AG08395 (cell line): ENCODE measurements at regions not wholly inside any gene's neighbourhood (a gene's known extent, or its start where the extent isn't known, plus 50 kb on each side); places are given as distances from the start of the nearest gene placed in this dataset.

Experiments used
- DNase-seq: peaks from one replicate; pipeline ENCODE4 v3.0.0; 2012; ENCODE audit warnings: mixed read lengths, low spot score

DNA sequence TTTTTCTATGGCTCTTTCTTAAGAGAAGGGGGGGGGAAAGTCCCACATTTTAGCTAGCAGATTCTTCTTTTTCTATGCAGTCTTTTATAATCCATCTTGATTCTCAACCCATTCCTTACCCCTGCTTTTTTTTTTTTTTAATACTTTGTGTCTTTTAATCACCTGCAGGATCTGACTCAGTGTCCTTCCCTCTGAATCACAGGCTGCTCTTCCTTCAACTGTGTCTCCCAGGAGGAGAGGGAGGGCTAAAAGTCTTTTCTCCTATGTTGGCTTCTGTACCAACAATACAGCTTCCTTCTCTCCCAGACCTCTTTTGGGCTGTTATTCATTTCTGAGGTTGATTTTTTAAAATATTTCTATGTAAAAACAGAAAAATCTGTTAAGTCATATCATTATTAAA is 686.2 kb downstream of the ADGRL2 start:
- DNase-seq: no peak

DNA sequence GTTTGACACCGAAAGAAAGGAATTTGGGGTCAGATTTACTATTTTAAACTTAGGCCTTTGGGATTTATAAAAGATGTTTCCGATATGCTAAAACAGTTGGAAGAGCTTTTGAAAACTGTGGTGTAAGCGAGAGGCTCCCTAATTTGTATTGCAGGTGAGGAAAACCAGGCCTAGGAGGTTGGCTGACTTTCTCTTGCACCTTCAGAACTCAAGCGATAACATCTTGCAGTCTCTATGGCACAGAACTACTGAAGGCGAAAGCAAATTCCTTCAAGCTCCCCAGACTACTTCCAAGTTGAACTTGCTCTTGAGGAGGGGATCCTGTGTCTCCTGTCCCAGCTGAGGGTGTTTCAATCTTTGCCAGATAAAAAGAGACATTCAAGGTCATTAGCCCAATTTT is 685.7 kb downstream of the ADGRL2 start:
- no peak for DNase-seq

DNA sequence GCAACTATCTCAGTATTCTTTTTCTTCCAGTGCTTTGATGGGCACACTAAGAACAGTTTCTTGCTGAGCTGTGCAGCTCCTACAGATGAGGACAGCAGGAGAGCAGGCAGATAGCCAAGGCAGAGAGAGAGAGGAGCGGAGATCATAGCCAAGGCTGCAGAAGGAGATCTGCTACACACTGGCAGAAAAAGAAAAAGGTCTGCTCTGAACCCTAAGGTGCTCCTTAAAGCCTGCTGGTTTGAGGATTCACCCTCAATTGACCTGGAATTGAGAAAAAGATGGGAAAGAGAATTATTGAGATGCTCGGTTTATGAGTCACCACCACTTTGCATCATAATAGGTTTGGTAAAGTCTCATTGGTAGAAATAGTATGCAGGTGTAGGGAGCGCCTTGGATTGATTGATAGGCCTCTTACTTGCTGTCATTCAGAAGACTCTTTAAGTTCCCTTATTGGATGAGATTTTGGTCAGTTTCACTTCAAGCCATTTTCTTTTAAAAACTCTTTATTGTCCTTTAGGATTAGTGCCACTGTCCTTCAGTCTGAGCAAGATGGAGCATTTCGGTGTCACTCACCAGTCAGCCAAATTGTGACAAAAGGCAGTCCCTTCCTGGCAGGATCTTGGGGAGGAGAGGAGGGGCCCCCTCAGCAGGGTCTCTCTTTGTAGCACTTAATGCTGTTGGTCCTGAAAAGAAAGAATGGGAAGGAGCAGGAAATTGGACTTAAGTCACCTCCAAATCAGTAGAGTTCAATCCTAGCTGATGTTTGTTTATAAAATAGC is 685.0 kb downstream of the ADGRL2 start:
- DNase-seq: peak; percentile 6

DNA sequence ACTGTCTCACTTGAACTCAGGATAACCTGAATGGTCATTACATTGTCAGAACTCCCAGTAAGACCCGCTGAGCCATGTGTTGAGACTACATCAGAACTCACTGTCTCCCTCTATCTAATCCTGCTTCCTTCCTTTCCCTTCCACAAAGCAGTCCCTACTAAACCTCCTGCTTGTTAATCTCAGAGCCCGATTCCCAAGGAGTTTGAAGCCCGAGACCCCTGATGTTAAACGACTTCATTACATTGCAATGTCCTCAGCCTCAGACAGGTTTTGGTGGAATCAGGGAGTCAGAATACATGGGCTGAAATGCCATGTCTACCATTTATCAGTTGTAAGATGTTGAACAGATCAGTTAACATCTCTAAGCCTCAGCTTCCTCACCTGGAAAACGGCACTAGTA is 682.4 kb downstream of the ADGRL2 start:
- DNase-seq: no peak

DNA sequence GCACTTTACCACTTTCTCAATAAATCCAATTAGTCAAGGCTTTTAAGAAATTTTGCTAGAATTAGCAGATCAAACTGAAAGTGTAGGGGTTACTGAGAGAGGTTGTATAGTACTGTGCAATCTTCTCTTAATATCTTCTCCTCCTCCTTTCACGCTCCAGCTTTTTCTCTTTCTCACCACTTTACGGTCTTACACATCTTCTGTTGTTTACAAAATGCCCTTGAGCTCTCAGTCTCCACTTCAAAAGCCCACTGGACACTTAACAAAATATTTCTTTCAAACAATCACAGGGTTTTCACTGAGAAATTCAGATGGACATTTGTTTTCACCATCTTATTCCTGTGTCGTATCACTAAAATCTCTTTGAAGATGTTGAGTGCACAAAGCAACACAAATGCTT is 678.2 kb downstream of the ADGRL2 start:
- DNase-seq: no peak

DNA sequence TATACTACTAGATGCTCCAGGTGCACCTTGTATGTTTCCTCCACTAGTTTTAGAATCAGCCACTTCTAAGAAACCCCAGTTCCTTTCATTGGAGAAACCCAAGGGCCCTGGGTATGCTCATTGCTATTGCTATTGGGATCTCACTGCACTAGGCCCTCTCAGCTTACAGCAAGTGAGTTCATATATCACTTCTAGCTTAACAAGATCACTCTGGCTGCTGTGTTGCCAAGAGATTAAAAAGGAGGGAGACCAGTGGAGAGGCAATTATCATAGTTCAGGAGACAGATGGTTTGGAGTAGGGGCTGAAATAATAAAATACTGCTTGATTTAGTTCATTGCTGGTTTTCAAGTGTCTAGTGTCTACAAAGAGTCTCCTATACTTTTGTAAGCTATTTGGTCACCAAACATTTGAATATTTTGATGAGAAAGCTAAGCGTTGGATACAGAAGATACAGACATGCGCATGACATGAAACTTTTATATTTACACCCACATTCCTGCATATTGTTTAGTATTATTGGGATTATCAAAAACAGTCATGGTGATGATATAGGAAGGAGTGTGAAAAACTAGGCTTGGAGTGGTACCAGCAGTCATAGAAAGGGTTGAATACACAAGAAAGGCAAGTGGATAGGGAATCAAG is 671.9 kb downstream of the ADGRL2 start:
- DNase-seq: no peak

DNA sequence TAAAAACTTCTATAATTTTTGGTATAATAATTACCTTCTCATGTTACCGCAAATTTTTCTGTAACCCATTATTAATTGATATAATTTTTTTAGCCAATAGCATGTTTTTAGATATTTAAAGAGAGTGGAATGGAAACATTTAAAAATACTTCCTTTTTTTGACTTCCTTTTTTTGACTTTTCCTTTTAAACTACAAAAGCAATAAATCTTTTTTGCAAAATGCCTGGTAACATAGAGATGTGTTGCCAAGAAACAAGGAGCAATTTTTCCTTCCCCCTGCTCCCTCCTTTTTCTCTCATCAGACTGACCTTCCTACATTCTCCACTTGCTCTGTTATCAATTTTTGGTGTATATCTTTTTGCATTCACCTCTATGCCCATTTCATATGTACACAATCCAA is 666.2 kb downstream of the ADGRL2 start:
- no peak for DNase-seq

DNA sequence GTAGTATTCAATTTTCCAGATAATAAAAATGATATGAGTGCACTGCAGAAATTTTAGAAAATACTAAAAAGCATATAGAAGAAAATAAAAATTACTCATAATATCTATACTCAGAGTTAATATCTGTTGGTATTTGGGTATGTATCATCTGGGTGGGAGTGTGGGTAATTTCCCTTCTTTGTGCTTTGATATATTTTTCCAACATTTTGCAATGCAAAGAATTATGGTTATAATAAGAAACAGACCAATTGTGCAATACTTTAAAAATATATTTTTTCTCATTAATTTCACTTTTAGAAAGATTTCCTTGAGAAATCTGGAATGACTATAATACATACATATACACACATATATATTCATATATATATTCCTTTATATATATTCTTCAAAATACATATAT is 665.7 kb downstream of the ADGRL2 start:
- DNase-seq: no peak

DNA sequence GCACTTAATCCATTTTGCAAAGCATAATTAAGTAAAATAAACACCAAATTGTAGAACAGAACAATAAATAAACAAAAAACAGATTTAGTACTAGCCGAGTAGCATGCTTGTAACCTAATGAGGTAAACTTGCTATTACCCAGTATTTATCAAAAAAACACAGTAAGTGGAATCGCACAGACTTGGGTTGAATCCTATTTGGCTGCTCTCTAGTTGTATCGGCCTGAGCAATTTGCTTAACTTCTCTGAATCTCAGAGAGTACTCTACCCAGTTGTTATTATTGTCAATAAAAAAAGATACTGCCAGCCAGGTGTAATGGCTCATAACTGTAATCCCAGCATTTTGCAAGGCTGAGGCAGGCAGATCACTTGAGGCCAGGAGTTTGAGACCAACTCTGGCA is 664.3 kb downstream of the ADGRL2 start:
- DNase-seq: no peak

DNA sequence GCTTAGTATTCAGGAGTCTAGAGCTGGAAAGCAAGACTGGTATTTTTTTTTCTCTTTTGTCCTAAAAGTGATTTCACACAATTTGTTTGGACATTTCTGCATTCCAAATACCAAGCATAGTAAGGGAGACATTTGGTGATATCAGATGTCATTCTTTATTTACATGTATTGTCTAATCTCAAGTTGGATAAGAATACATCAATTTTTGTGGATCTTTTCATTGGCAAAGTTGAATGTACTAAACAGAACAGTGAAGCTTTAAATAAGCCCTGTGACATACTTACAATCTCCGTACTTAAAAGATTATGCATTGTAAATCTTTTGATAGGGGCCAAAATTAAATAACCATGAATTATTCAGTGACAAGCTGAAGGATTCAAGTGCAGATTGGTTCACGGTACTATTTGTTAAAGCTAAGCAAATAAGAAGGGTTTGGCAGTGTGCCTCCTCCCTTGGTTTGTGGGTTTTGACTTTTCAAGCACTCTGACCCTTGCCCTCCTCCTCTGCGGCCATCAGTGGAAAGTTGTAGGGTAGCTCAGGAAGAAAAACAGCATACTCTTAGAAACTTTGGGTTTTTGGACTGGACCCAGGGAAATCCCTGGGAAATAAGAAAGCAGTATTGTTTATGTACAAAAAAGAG is 663.7 kb downstream of the ADGRL2 start:
- DNase-seq: no peak

DNA sequence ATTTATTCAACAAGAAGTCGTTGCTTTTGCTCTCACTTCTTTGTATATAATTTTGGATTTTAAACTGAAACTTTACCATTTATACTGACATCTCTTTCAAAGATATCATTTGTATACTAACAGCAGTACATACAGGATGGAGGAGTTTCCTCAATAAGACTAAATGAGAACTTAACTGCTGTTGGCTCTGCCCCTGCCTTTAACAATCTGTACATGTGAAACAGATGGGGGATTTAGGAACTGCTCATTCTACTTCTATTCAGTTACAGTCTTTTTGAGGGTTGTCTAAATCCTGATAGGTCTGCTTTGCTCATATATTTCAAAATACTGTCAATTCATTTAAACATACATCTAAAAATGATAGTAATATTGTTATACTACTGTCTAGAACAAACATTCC is 663.2 kb downstream of the ADGRL2 start:
- DNase-seq: no peak

DNA sequence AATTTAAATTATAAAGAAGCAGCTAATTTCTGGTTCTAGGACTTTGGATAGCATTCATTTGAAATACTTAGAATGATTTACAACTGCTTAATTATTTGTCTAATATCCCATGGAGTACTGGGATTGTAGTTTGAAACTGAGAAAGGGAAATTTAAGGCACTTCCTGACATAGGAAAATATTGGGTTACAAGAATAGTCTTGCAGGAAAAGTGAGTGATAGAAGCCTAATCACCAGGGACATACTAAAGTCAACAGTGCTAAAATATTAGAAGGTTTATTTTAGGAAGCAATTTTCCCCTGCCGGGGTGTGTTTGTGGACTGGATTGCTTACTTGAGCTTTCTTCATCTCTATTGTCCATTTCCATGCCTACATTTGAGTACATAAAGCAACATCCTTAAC is 661.6 kb downstream of the ADGRL2 start:
- DNase-seq: no peak

DNA sequence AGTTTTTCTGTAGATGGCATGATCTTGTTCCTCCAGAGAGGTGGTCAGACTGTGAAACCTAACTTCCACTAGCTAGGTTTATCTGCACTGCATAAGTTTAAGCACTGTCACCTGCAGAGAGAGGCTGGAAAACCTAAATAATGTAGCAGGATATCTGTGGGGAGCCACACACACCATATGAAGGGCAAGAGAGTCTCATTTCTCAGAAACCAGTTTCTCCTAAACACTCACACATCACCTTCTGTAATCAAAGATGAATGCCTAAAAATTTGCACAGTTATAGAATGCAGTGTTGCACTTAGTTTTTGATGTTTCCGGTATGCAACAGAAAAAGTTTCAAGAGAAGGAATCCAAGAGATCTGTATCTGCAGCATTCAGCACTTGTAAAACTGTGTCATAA is 654.6 kb downstream of the ADGRL2 start:
- DNase-seq: no peak

DNA sequence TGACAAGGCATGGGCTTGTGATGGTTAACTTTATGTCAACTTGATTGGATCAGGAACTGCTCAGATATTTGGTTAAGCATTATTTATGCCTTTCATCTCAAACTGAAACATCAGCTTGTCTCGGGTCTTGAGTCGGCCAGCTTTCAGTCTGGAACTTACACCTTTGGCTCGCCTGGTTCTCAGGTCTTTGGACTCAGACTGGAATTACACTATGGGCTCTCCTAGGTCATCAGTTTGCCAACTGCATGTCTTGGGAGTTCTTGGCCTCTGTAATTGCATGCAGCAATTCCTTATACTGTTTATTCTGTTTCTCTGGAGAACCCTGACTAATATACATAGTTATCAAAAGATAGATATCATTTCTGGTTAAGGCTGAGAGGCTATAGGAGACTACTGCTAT is 653.7 kb downstream of the ADGRL2 start:
- DNase-seq: no peak

DNA sequence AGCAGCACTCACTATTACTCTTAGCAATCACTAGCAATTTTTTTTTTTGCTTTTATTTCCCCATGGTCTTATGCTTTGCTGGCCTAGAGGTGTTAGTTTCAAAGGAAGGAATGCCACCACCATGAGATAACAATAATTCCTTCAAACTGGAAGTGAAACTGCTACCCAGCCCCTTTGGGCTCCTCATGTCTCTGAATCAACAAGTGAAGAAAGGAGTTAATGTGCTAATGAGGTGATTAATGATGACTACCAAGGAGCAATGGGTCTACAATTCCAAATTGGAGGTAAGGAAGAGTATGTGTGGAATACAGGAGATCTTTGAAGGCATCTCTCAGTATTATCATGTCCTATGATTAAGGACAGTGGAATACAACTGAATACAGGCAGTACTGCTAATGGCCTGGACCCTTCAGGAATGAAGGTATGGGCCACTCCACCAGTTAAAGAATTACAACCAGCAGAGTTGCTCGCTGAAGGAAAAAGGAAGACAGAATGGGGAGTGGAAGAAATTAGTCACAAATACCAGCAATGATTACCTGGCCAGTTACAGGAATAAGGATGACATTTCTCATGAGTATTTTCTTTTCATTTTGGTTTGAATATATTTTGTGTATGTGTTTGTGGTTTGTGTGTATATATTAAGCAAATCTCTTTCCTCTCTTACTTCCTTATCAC is 652.9 kb downstream of the ADGRL2 start:
- DNase-seq: no peak

DNA sequence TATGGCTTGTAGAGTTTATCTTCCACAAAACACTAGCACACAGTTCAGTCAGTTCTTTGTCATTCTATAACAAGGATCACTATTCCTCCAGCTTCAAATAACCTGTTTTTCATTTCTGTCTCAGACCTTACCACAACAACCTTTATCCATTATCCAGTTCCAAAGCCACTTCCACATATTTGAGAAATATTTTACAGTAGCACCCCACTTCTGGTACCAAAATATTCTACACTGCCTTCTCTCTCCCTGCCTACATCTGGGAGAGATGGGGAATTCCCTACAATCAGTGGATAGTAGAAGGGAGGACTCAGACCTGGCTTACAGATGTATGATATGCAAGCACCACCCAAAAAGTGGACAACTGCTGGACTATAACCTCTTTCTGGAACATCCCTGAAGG is 651.4 kb downstream of the ADGRL2 start:
- DNase-seq: no peak

DNA sequence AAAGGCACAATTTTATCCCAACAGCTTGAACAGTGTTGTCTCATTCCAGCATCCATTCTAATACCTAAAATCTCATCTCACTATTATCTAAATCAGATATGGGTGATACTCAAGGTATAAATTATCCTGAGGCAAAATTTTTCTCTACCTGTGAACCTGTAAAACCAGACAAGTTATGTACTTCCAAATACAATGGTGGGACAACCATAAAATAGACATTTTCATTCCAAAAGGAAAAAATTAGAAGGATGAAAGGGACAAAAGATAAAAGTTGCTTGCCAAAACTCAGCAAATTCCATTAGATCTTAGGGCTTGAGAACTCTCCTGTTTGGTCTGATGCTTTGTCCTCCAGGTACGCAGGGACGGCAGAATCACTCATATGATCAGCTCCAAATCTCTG is 650.5 kb downstream of the ADGRL2 start:
- DNase-seq: no peak

DNA sequence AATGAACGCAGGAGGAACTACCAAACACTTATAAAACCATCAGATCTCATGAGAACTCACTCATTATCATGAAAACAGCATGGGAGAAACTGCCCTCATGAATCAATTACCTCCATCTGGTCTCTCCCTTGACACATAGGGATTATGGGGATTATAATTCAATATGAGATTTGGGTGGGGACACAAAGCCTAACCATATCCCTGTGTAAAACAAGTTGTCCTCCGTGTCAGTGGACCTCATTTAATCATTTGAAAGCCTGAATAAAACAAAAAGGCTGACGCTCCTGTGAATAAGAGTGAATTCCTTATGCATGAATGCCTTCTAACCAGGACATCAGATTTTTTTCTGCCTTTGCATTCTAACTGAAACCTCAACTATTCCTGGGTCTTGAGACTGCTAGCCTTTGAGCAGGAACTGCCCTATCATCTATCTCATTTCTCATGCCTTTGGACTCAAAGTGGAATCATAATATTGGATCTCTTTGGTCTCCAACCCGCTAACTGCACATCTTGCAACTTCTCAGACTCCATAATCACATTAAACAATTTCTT is 648.8 kb downstream of the ADGRL2 start:
- peak; percentile 9 for DNase-seq

DNA sequence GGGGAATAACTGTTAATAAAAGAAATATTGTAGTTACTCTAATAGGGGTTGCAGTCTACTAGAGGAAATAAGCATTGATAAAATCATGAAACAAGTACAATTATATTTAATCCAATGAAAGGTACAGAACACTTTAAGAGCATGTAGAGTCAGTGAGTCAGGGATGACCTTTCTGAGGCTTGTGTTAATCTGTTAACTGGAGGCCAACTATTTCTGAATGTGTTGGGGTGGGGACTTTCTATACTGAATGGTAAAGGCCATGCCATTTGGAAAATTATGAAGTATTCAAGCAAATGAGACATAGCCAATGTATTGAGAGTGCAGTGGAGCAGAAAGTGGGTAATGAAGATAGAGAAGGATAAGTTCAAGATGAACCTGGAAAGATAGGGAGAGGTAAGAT is 646.2 kb downstream of the ADGRL2 start:
- DNase-seq: no peak

DNA sequence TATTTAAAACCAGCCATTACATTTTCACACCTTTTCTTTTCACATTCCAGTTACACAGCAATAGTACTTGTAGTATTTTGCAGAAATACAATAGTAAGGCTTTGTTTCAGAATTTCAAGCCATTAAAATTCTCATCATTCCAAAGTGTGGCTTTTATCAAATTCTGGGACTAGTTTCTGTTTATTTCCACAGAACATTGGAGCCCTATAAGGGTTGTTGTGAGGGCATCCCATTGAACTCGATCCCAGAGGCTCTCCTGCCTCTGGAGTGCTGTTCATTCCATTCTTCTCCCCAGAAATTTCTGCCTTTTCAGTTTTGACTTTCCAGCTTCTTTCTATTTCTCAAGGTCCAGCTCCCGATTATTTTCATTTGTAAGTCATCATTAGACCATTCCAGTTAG is 645.5 kb downstream of the ADGRL2 start:
- DNase-seq: peak; percentile 7

DNA sequence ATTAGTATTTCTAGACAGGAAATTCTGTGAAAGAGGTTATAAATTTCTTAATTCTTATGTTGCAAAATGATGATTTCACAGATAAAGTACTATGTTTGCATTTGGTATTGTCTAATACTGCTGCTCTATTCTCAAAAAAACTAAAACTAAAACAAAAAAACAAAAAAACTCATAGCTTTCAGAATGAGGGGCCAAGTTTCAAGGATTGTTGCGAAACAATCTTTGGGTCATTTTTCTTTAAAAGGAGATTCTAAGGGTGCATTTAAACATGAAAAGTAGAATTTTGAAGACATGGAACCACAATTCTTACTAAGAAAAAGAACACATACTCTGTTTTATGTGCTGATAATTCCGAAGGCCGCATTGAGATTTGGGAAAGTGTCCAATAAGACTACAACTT is 645.1 kb downstream of the ADGRL2 start:
- no peak for DNase-seq

DNA sequence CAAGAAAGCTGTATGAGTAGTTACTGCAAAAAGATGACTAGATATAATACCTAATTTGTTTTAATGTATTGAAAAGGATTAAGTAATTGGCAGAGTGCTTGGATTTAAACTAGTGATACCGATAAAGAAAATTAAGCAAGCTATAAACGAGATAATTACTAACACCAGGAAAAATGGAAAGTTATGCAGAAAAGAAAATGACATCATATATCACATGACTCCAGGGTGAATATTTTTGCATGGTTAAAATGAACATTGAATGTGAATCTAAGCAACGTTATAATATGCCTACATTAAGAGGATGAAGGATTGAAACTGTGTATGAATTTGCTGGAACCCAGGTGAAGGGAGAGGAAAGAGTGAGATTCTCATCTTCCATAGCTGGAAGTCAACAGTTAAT is 644.4 kb downstream of the ADGRL2 start:
- DNase-seq: no peak

DNA sequence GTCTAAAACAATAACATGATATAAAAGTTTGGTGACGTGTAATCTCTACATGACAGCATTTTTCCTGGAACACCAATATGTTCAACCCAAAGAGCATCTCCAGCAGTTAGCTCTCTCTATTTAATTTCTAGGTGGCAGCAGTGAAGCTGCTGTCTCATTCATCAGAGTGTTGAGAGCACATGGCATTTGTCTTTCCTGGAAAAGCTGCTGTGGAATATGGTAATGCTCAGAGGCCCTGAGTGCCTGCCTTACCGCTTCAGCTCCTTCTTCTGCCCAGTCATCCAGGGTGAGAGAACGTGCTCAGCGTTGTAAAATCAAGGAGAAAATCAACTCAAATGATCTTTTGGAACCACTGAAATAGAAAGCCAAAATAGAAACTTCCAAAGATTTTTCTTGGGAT is 640.7 kb downstream of the ADGRL2 start:
- DNase-seq: no peak
